B cell (primary cell): ENCODE measurements at regions not wholly inside any gene's neighbourhood (a gene's known extent, or its start where the extent isn't known, plus 50 kb on each side); places are given as distances from the start of the nearest gene placed in this dataset.

ENCODE experiments used
- ATAC-seq: fragments of 200-7000 bp; cut with Tn5 transposase; one replicate; pipeline ENCODE4 v1.10.0; 2021; ENCODE audit warnings: low read depth, mild to moderate bottlenecking, moderate number of reproducible peaks, moderate library complexity
- CTCF ChIA-PET: fragments of 350-600 bp; sonication (Branson Sonifier 250); formaldehyde crosslinking; loops from one replicate; lab custom pipeline; 2021; ENCODE audit warnings: antibody characterized with exemption, inconsistent platforms; lab: Charles Lee
- POLR2A ChIA-PET: fragments of 350-600 bp; sonication (Branson Sonifier 250); formaldehyde crosslinking; loops from one replicate; lab custom pipeline; 2021; ENCODE audit warnings: antibody characterized with exemption; lab: Charles Lee
- DNase-seq: peaks from one replicate; pipeline ENCODE4 v3.0.0; 2013
- H2AFZ ChIP-seq: 2 replicates; pipeline ENCODE4 v1.6.1; 2012; ENCODE audit warnings: mild to moderate bottlenecking, low read depth, low read length; ENCODE audit not compliant: insufficient read depth, poor library complexity, severe bottlenecking
- H3K27ac ChIP-seq, 2 donors: 1 replicate in 1 of 2; 2 replicates in 1 of 2; pipeline ENCODE4 v1.5.1; 2012 to 2013; ENCODE audit warnings: low read length in 2 of 2, mild to moderate bottlenecking in 2 of 2, moderate library complexity in 1 of 2
- H3K27me3 ChIP-seq, 4 experiments: fragments of 200-600 bp in 1 of 4; sonication (generic) in 1 of 4; replicated peaks in 1 of 4; 1 replicate in 2 of 4; 2 replicates in 2 of 4; pipeline versions ENCODE4 v1.6.1 to v1.7.0; 2013 to 2016; ENCODE audit warnings: low read length in 3 of 4, mild to moderate bottlenecking in 2 of 4, mixed read lengths in 1 of 4, moderate library complexity in 1 of 4; ENCODE audit not compliant: insufficient read depth in 4 of 4, control insufficient read depth in 3 of 4; ENCODE audit errors: control extremely low read depth in 1 of 4
- H3K36me3 ChIP-seq, 2 experiments: replicated peaks in 1 of 2; 1 replicate in 1 of 2; 2 replicates in 1 of 2; pipeline versions ENCODE4 v1.6.1 to v1.7.1; 2013; ENCODE audit warnings: low read length in 1 of 2; ENCODE audit not compliant: insufficient read depth in 2 of 2, control insufficient read depth in 1 of 2; ENCODE audit errors: control extremely low read depth in 1 of 2, extremely low read depth in 1 of 2
- H3K4me1 ChIP-seq, 2 donors: fragments of 200-600 bp in 1 of 2; sonication (generic) in 1 of 2; 1 replicate in 1 of 2; 2 replicates in 1 of 2; pipeline versions ENCODE4 v1.5.1 to v1.6.1; 2013 to 2017; ENCODE audit warnings: low read length in 2 of 2; ENCODE audit not compliant: control insufficient read depth in 2 of 2, insufficient read depth in 2 of 2
- H3K4me2 ChIP-seq: replicated peaks from 2 replicates; pipeline ENCODE3; 2012; ENCODE audit warnings: mild to moderate bottlenecking, low read depth, low read length; ENCODE audit not compliant: poor library complexity, severe bottlenecking
- H3K4me3 ChIP-seq, 5 experiments: fragments of 200-600 bp in 1 of 5; sonication (generic) in 1 of 5; 1 replicate in 3 of 5; 2 replicates in 2 of 5; pipeline versions ENCODE4 v1.5.1 to v1.7.0; 2011 to 2016; ENCODE audit warnings: low read length in 4 of 5, mild to moderate bottlenecking in 4 of 5, low read depth in 2 of 5, control low read depth in 1 of 5, moderate library complexity in 1 of 5; ENCODE audit not compliant: insufficient read depth in 1 of 5; ENCODE audit errors: control extremely low read depth in 1 of 5, extremely low read depth in 1 of 5
- H3K79me2 ChIP-seq: fragments of 200-600 bp; sonication (generic); one replicate; pipeline ENCODE4 v1.6.0; 2016; ENCODE audit warnings: low read length; ENCODE audit not compliant: control insufficient read depth, insufficient read depth
- H3K9ac ChIP-seq: fragments of 200-600 bp; sonication (generic); 2 replicates; pipeline ENCODE4 v1.6.1; 2017; ENCODE audit warnings: mild to moderate bottlenecking, low read length, moderate library complexity
- H3K9me3 ChIP-seq, 3 donors: one replicate each; pipeline versions ENCODE4 v1.6.1 to v1.7.1; 2013; ENCODE audit warnings: low read length in 2 of 3; ENCODE audit not compliant: control insufficient read depth in 2 of 3, insufficient read depth in 1 of 3; ENCODE audit errors: control extremely low read depth in 1 of 3
- H4K20me1 ChIP-seq: 2 replicates; pipeline ENCODE4 v1.6.0; 2012; ENCODE audit warnings: mild to moderate bottlenecking, low read length; ENCODE audit not compliant: insufficient read depth, control insufficient read depth, poor library complexity, severe bottlenecking
- H3K27ac Mint-ChIP-seq: one replicate; pipeline ENCODE4 v1.8.0; 2021; ENCODE audit warnings: mixed read lengths
- H3K27me3 Mint-ChIP-seq: one replicate; pipeline ENCODE4 v1.8.0; 2021; ENCODE audit warnings: mixed read lengths
- H3K4me1 Mint-ChIP-seq: one replicate; pipeline ENCODE4 v1.8.0; 2021; ENCODE audit warnings: mixed read lengths
- H3K4me3 Mint-ChIP-seq: one replicate; pipeline ENCODE4 v1.8.0; 2021; ENCODE audit warnings: mixed read lengths
- H3K9me3 Mint-ChIP-seq: one replicate; pipeline ENCODE4 v1.8.0; 2022; ENCODE audit warnings: mixed read lengths; ENCODE audit not compliant: insufficient read depth
- EZH2 ChIP-seq: IDR thresholded peaks from 2 replicates; pipeline ENCODE4 v1.6.1; 2012; ENCODE audit warnings: borderline replicate concordance, low read depth, mild to moderate bottlenecking, moderate library complexity, low read length; ENCODE audit not compliant: insufficient read depth, poor library complexity, severe bottlenecking
- WGBS: methylation state at CpG from one replicate; pipeline ENCODE4 v1.1.5; 2013; ENCODE audit warnings: missing lambda C conversion rate; ENCODE audit not compliant: insufficient coverage; 5-methylcytosine and 5-hydroxymethylcytosine counted together
- intact Hi-C: fragments of 100-400 bp; cut with micrococcal nuclease; formaldehyde crosslinking; loops from one replicate; pipeline ENCODE4 v1.10.0; 2022
- TF ChIP-seq, protein P1 (sequence below): fragments of 200-600 bp; IDR thresholded peaks from one replicate; pipeline ENCODE4 v1.8.0; 2022; ENCODE audit warnings: antibody characterized with exemption, mild to moderate bottlenecking

- Histone ChIP-seq H2AFZ (no peak overlapping the region), H3K4me3 (no peak overlapping the region), H3K27me3 (no peaks in the 10 kb centered on the region), H3K36me3 (no peaks in the 10 kb centered on the region), H3K79me2 (no peaks in the 10 kb centered on the region), H3K4me2 (no peak overlapping the region), H3K9ac (no peak overlapping the region), H4K20me1 (no peaks in the 10 kb centered on the region), H3K27ac (no peak overlapping the region), H3K9me3 (no peaks in the 10 kb centered on the region), H3K4me1 (no peaks in the 10 kb centered on the region)
- TF ChIP-seq, protein P1, sequence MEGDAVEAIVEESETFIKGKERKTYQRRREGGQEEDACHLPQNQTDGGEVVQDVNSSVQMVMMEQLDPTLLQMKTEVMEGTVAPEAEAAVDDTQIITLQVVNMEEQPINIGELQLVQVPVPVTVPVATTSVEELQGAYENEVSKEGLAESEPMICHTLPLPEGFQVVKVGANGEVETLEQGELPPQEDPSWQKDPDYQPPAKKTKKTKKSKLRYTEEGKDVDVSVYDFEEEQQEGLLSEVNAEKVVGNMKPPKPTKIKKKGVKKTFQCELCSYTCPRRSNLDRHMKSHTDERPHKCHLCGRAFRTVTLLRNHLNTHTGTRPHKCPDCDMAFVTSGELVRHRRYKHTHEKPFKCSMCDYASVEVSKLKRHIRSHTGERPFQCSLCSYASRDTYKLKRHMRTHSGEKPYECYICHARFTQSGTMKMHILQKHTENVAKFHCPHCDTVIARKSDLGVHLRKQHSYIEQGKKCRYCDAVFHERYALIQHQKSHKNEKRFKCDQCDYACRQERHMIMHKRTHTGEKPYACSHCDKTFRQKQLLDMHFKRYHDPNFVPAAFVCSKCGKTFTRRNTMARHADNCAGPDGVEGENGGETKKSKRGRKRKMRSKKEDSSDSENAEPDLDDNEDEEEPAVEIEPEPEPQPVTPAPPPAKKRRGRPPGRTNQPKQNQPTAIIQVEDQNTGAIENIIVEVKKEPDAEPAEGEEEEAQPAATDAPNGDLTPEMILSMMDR = no peak
- no peak for TF ChIP-seq EZH2
- ChIA-PET CTCF (no interaction called here), POLR2A (no interaction called here)
- Mint-ChIP-seq H3K27ac (no peak overlapping the region), H3K4me1 (no peaks in the 10 kb centered on the region), H3K27me3 (peaks cover 7% of the 10 kb centered on the region), H3K9me3 (no peaks in the 10 kb centered on the region), H3K4me3 (no peak overlapping the region)
- no CpG with 5 or more reads among the region's 1 CpG for WGBS
- intact Hi-C loops = no loop called here
- no peak for ATAC-seq
- DNase-seq = no peak
These were observed 322.7 kb downstream of the MSX2 start for GRCh38 chr5:175047048-175047447.

DNA sequence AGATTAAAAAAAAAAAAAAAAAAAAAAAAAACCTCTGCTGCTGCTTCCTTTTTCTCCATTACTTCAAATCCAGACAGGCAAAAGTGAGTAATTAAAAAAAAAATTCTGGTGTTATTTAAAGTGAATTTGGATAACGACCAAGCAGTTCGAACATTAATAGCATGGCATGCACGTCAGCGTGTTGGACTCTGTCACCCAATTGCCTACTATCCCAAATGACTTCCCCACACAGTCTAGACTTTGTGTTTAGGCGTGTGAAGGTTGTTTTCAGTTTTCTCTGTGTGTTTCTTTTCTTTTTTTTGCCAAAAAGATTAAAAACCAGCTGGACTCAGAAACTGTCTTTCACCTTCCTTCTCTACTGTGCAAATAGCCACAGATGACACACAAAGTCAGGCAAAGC lies 321.4 kb downstream of the MSX2 start:
- Histone ChIP-seq H4K20me1 (no peaks in the 10 kb centered on the region), H3K27me3 (no peaks in the 10 kb centered on the region), H3K4me3 (no peak overlapping the region), H3K4me2 (no peak overlapping the region), H3K4me1 (no peaks in the 10 kb centered on the region), H2AFZ (no peak overlapping the region), H3K27ac (no peak overlapping the region), H3K36me3 (no peaks in the 10 kb centered on the region), H3K9ac (no peak overlapping the region), H3K9me3 (no peaks in the 10 kb centered on the region), H3K79me2 (no peaks in the 10 kb centered on the region)
- DNase-seq = no peak
- H3K4me3 Mint-ChIP-seq = no peak overlapping the region
- no peak overlapping the region for H3K27ac Mint-ChIP-seq
- no CpG with 5 or more reads among the region's 5 CpGs for WGBS
- POLR2A ChIA-PET = no interaction called here
- intact Hi-C loops = no loop called here
- CTCF ChIA-PET = no interaction called here
- peaks cover 7% of the 10 kb centered on the region for H3K27me3 Mint-ChIP-seq
- TF ChIP-seq, protein P1 = no peak
- TF ChIP-seq EZH2 = no peak
- H3K4me1 Mint-ChIP-seq = no peaks in the 10 kb centered on the region
- no peaks in the 10 kb centered on the region for H3K9me3 Mint-ChIP-seq
- ATAC-seq = no peak
